Putamen (tissue), 1 donor: ENCODE measurements at regions not wholly inside any gene's neighbourhood (a gene's known extent, or its start where the extent isn't known, plus 50 kb on each side); places are given as distances from the start of the nearest gene placed in this dataset.
A peak's percentile ranks its signal among the peaks of the same experiment; 100 is the strongest.

ENCODE experiments used
- DNase-seq: peaks from one replicate; pipeline ENCODE4 v3.0.0-alpha.2; 2016; ENCODE audit warnings: low spot score

DNA sequence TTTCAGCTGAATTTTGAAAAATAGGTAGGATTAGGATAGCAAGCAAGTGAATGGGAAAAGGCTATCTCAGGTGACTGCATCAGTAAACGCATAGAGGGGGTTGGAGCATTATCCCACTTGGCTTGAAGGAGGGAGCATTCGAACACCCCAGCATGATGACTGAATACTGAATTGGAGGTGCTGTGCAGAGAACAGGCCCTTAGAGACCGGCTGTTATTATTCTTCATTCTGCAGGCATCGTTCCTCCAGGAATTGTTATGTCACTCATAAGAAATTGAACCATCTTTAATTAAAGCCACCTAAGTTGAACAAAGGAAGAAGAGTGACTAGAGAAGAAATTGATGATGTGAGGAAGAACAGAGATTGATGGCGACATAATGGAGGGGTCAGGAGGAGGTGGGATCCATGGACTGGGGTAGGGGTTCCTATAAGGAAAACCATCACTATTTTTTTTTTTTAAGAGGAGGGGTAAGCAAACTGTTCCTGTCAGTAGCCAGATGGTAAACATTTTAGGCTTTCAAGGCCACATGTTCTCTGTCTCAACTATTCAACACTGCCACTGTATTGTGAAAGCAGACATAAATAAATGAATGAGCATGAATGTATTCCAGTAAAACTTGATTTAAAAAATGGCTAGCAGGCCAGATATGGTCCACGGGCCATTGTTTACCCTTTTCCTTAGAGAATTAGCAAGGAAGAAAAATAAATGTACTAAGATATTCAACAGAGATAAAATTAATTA, 264.7 kb upstream of the TAC1 start:
- no peak for DNase-seq

DNA sequence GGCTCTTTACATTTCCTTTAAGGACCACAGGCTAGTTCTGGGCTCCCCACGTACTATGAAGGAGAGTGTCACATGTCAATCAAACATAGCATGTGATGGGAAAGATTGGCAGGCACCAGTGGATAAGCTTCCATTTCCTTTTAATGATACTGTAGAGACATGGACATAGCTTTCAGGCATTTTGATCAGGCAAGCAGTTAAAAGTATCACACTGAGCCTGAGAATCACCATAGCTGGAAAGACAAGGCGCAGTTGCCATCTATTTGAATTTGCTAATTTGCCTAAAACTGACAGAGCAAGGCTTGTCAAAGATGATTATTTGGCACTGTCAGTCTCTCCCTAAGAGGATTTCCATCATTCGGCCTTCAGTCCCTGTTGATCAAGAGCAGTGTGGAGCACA, 263.4 kb upstream of the TAC1 start:
- DNase-seq, result no peak

DNA sequence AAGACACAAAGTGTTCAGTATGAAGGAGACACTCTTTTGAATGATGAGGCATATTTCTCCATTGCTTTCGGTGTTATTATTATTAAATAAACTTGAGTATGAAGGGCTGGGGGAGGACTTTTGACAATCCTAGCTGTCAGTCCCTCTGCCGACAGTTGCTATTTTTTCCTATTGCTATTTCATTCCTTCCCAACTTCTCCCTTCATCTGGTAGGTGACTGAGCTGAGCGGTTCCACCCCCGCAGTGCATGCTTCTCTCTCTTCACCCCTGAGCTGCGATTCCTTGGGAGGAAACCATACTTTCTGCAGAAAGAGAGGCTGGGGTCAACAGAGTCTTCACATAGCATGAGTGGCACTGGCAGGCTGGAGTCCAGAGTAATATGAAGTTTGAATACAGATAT, 261.2 kb upstream of the TAC1 start:
- peak; percentile 68 for DNase-seq

DNA sequence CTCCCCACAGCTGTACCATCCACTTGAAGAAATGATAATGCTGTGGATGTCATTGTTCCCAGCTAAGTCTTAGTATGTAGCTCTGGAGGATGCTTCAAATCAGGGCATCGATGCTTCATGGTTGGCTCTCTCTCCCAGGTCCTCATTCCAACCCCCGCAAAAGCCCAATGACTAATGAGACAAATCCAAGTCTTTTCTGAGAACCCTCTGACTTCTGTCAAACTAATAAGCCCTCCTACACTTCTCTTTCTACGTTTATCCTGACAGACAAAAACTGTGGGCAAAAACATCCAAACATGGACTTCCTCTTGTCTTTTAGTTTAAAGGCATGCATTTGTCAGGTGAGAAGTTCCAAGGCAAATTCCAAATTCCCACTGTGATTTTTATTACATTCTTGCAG, 260.4 kb upstream of the TAC1 start:
- DNase-seq, result peak; percentile 67

DNA sequence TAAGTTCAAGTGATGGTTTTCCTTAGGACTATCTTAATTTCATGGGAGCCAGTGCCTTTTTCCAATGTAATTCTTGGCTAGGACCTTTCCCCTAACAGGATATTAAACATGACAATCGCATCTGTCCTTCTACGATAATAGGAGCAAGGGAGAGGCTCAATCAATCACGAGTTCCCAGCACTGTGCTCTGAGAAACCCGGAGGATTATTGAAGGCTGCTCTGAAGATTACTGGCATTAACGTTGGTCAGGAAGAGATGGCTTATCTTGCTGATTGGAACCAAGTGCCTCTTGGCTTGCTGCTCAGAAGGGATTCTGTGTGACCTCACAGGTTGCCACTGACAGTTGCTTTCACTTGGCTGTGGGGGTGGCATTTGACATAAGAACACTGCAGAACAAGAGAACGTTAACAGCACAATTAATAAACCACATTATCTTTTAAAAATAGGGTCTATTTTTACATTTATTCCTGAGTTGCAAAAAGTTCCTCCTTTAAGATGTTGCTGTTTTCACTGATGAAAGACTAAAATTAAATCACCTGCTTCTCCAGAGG, 252.1 kb upstream of the TAC1 start:
- DNase-seq, result peak; percentile 63

DNA sequence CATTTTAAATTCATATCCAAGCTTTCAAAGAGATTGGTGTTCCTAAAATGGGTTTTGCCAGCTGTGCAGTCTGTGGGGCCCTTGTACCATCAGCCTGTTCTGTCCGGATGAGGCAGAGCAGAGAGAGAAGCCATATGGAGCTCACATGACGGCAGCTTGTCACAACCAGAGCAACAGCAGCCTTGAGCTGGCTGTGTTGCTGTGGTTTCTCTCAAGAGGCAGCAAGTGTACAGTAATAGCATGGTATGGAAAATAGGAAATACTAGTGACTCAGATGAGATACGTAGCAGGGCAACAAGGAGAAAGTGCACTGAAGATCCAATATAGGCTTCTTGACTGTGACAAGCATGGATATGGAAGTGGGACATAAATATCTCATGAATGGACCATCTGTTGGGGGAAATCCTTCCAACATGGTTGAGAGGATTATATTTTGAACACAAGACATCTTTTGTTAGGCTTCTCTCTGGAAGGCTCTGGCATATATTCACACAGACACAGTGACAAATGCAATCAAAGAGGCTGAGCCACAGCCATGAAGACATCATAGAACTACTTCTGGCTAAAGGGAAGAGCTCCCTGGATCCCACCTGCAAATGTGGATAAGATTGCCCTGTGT, 251.0 kb upstream of the TAC1 start:
- no peak for DNase-seq

DNA sequence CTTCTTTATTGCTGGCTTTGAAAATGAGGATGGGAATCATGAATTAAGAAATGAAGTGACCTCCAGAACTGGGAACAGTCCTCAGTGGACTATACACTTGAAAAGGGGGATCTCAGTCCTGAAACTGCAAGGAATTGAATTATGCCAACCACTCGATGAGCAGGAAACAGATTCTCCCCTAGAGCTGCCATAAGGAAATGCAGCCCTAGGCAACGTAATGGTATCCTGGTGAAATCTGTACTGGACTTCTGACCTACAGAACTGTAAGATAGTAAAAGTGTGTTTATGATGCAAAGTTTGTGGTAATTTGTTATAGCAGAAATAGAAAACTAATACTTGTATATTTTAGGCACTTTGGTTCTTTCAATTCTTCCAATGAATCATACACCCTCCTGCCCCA, 236.4 kb upstream of the TAC1 start:
- no peak for DNase-seq

DNA sequence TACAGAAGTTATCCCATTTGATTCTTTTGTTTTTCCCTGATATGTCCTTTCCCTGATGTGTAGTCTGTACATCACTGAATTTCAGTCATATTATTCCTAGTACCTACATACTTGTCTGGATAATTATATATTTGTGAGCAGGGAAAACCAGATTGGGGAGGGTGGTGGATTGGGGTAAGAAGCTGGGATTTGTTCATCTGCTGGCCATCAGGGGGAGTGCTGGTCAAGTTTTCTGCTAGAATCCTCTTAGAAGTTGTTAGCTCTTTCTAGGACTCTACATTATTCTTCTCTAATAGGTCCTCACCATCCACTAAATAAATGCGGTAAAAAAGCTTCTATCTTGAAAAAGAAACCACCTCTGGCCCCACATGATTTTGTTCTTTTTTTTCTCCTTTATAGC, 232.7 kb upstream of the TAC1 start:
- DNase-seq, result no peak

DNA sequence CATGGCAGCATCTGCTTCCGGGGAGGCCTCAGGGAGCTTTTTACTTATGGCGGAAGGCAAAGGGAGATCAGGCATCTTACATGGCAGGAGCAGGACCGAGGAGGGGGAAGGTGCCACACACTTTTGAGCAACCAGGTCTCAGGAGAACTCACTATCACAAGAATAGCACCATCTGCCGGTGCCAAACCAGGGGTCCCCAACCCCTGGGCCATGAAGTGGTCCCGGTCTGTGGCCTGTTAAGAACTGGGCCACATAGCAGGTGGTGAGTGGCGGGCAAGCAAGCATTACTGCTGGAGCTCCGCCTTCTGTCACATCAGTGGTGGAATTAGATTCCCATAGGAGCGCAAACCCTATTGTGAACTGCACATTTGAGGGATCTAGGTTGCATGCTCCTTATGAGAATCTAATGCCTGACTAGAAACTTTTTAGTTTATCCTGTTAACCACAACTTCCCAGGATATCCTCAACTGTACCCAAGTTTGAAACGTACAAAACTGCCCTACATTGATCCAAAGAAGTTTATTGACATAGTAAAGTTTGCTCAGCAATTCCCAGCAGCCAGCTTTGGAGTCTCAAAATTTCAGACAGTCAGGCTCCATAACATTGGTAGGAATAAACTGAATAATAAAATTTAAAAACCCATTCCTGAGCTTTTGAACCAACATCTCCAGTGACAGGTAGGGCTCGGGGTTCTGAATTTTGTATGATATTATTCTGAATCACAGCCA, 228.4 kb upstream of the TAC1 start:
- DNase-seq, result no peak

DNA sequence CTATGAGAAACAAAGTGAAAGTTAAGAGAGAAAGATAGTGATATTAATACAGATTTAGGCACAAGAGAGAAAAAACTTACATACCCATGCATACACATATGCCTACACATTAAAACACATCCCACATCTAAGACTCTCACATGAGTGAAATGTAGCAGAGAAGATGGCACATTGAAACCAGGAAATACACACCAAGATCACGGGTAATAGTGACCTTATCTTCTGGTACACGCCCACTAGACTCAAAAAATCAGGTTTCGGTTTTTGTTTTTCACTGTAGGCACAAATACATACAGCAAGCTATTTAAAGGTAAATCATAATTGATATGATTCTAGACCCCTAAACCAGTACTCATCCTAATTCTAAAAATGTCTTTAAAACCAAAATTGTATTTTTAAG, 225.2 kb upstream of the TAC1 start:
- no peak for DNase-seq

DNA sequence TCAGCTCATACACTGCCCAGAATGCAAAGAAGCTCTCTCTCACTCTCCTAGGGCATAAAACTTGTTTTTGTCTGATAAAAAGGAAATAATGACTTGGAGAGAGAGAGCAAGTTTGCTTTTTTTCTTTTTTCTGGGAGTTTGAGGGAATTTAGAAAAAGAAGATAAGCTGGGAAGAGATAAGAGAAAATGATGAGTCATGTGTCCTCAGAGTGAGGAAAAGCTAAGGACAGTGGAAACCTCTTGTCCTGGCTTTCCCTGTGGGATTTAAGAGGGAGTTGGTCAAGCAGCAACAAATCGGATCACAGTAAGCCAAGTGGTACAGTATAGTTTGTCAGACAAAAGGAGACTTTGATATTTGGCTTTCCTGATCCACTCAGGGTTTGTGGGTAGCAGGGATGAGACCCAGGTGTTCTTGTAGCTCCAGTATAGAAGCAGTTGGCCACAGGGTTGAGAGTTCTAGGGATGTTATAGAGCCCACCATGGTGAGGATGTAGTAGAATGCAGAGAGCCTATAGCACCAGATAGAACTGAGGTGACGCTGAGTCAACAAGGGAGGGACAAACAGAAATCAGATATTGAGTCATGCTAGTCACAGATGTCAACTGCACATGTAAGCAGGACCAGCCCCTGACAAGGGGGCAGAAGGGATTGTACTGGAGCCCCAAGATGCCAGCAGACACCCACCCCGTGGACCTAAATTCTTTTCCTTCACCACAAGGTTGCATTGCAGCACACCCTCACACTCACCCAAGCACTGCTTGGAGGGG, 219.3 kb upstream of the TAC1 start:
- no peak for DNase-seq

DNA sequence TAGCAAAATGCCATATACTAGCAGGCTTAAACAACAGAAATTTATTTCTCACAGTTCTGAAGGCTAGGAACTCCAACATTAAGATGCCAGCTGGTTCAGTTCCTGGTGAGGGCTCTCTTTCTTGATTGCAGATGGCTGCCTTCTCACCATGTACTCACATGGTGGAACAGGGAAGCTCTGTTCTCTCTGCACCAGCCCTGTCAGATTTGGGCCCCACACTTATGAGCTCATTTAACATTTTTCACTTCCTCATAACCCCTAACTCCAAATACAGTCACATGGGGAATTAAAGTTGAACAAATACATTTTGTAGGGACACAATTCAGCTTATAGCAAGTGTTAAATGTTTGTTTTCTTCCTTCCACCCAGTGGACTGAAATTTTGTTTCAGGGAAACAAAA, 218.6 kb upstream of the TAC1 start:
- DNase-seq, result no peak

DNA sequence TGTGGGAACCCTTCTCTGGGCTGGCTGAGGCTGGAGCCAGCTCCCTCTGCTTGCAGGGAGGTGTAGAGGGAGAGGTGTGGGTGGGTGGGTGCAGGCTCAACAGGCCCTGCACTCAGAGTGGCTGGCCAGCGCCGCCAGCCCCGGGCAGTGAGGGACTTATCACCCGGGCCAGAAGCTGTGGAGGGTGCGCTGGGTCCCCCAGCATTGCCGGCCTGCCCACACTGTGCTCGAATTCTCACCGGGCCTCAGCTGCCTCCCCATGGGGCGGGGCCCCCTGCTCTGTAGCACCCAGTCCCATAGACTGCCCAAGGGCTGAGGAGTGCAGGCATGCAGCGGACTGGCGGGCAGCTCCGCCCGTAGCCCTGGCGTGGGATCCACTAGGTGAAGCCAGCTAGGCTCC, 190.7 kb upstream of the TAC1 start:
- DNase-seq, result no peak

DNA sequence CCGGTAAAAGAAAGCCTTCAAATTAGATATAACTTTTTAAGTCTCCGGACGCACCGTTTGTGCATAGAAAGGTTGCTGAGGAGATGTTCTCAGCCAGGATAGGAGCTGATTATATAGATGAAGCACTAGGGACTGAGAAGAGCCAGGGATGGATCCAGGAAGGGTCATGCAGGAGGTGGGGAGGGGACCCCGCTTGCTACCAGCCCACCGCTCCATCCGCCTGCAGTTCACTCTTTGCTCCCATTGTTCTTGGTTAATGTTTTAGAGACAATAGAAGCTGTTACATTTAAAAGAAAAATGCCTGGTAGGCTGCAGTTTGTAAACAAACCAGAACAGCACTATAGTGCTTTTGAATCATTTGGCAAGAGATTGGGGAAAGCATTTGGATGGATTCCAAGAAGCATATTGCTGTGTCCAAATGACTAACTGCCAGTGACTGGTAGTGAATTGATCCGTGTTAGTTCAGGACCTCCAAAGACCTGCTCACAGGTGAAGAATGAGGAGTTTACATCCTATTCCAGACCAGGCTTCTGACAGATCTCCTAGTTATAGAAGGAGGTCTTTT, 175.9 kb upstream of the TAC1 start:
- DNase-seq, result no peak

DNA sequence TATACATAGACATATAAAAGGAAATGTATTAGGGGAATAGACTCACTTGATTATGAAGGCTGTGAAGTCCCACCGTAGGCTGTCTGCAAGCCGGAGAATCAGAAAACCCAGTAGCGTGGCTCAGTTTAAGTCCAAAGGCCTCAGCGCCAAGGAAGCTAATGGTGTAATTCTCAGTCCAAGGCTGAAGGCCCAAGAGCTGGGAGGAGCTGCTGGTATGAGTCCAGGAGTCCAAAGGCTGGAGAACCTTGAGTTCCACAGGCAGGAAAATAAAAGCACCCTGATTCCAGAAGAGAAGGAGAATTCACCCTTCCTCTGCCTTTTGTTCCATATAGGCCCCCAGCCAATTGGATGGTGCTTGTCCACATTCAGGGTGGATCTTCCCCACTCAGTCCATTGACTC, 166.2 kb upstream of the TAC1 start:
- no peak for DNase-seq

DNA sequence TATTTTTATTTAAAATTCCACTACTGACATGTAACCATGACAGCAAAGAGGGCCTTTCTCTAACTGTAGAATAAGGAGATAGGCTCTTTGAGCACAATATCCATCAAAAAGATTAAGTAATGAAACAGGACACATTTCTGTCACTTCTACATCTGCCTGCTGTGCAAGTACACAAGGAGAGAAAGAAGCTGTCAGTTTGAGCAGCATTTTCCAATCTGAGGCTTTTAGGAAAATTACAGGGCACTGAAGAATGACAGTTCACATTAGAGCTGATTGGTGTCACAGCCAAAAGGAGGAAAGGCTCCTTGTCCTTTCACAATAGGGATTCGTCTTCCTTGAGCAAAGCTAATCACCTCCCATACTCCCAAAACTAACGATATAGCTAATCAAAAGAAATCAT, 158.8 kb upstream of the TAC1 start:
- DNase-seq, result no peak

DNA sequence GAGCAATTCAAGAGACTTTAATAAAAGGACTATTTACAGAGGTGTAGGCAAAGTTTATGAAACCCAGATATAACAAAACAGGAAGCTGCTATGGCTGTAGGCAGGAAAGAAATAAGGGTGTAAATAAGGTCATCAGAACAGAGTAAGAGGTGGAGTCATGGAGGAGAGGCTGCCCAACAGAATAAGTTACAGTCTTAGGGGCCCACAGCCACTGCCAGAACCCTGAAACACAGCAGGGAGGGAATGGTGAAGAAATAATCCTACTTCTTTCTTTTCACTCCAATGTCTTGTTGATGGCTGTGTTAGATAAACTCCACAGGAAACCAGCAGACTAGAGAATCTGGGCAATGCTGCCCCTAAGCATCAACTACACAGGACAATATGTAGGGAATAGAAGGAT, 155.8 kb upstream of the TAC1 start:
- no peak for DNase-seq

DNA sequence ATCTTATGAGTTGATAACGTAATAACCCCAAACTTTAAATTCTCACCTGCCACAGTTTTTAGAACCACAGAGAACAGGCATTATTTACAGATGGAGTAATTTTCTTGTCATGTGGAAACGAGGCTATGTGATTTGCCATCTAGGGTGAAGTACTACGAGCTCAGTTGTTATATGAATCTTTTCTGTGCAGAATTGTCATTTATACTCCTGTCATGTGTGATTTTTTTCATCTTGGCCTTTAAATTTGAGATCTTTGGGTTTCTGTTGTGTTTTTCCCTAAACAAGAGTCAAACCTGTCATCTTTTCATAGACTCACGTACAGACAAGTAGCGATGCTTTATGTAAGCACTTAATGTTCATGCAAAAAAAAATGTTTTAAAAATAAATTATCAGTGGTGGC, 153.7 kb upstream of the TAC1 start:
- no peak for DNase-seq

DNA sequence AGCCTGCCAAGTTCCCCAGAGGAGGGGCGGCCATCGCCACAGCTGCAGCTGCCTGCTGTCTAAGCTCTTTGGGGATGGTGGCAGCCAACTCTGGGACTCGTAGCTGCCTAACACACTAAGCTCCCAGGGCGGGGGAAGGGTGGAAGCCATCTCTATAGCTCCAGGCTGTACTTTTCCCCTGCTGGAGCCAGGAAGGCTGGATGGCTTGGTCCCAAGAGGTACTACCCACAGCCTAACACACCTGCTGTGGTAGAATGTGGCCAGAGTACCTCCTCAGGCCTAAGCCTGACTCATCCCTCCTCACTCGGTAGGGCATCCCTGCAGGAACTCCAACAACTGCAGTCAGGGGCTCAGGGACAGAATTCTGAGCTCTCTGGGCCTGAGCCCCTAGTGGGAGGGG, 151.7 kb upstream of the TAC1 start:
- no peak for DNase-seq

DNA sequence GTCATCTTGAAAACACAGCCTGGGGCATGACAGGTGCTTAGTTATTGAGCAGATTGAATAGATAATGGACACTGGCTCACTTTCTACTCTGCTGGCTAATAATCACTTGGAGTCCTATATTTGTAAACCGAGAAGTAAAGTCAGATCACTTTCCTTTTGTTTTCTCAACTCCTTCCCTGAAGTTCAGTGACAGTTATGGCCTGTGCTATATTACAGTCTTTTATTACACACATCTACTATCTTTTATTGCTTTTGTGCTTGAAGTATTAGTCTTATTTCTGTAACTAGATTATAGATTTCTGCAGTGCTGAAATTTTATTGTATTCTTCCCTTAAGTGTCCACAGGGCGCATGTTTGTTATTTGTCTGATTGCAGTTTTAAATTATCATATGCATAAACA, 136.4 kb upstream of the TAC1 start:
- no peak for DNase-seq

DNA sequence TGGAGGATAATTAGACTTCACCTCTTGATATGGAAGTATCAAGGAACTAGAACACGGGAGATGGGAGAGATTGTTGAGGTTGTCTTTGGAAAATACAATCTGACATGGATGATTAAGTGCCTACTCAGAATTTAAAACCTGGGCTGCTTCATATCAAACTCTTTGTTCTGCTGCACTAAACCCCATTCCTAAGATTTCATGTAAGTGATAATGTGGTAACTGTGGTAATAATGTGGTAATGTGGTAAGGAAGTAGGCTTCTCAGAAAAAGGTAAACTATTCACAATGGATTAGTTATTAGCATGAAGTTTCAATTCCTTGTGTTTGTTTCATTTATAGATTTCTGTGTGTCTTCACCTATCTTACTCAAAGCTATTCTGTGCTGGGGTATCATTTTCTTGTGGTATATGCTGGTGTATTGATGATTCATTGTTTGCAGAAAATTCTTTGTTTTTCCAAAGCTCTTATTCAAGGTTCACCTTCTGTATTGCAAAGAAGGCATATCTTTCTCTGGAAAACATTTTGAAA, 129.9 kb upstream of the TAC1 start:
- no peak for DNase-seq

DNA sequence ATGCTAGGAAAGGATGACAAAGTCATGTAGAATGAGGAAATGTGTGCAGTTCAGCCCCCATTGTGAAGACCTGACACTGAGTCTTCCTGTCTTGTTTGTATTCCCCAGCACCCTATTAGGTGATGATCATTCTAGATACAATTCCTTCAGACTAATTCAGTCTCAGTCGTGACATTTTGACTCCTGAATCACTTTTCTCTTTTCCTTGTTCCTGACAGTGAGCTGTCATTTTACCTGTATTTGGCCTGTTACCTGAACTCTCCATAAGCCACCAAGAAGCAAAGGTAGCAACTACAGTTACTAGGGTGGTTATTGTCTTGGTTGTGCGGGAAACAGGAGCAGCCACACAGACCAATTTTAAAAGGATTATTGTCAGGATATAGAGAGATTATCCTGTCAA, 111.4 kb upstream of the TAC1 start:
- no peak for DNase-seq
